ENCODE measurements at regions not wholly inside any gene's neighbourhood (a gene's known extent, or its start where the extent isn't known, plus 50 kb on each side); places are given as distances from the start of the nearest gene placed in this dataset.

GRCh38 chr10:10513898-10514297 is 503.8 kb upstream of the CELF2 start:
- no peak for TF ChIP-seq CTCF (IDR thresholded peaks at IDR 0.05)
- no peak for TF ChIP-seq POLR2A (IDR thresholded peaks at IDR 0.05)

All from thyroid gland (tissue), 4 donors.